Iris pigment epithelial cell (primary cell): ENCODE measurements at regions not wholly inside any gene's neighbourhood (a gene's known extent, or its start where the extent isn't known, plus 50 kb on each side); places are given as distances from the start of the nearest gene placed in this dataset.
A peak's percentile ranks its signal among the peaks of the same experiment; 100 is the strongest.
"Not testable (repeated sequence)": the region's sequence is repeated elsewhere in the genome, so short reads cannot be mapped to it uniquely, and the experiment has no call there.

ENCODE experiments used
- DNase-seq: peaks from one replicate; pipeline ENCODE4 v3.0.0-alpha.2; 2011; ENCODE audit warnings: low read depth

DNA sequence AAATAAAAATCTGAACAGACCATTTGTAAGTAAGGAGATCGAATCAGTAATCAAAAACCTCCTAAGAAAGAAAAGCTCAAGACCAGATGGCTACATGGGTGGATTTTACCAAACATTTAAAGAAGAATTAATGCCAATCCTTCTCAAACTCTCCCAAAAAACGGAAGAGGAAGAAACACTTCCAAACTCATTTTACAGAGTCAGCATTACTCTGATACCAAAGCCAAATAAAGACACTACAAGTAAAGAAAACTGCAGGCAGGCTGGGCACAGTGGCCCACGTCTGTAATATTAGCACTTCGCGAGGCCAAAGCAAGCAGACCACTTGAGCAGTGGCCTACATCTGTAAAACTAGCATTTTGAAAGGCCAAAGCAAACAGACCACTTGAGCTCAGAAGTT, 159.8 kb downstream of the DPY19L2 start:
- no peak for DNase-seq

- no peak for DNase-seq
These were observed 168.7 kb downstream of the DPY19L2 start for GRCh38 chr12:63499567-63499966.

DNA sequence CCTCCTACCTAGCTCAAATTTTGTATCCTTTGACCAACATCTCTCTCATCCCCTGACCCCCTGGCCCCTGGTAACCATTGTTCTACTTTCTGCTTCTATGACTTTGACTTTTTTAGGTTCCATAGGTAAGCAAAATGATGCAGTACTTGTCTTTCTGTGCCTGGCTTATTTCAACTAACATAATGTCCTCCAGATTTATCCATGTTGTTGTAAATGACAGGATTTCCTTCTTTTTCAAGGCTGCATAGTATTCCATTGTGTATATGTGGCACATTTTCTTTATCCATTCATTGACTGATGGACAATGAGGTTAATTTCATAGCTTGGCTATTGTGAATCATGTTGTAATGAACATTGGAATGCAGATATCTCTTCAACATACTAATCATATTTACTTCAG, 170.1 kb downstream of the DPY19L2 start:
- DNase-seq, result no peak

GRCh38 chr12:63496654-63497053, 171.6 kb downstream of the DPY19L2 start:
- DNase-seq, result no peak

- no peak for DNase-seq
These were observed 172.3 kb downstream of the DPY19L2 start for GRCh38 chr12:63495974-63496373.

- not testable (repeated sequence) for DNase-seq
These were observed 174.9 kb downstream of the DPY19L2 start for GRCh38 chr12:63493357-63493756.

DNA sequence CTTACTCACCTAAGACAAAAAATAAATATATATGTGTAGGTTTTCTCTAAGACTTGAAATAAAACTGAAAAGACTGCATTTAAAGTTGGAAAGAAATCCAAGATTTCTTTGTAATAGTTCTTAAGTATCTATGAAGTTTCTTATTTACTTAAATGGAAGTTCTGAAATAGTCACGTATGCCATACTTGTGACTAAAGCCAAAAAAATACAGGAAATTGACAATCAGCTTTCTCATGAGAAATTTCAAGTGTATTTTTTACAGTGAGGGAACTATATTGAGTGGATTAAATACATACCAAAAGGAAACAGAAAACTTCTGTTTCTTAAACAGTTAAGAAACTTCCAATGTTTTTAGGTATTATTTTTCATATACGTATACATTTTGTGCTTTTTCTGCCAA, 188.1 kb downstream of the DPY19L2 start:
- no peak for DNase-seq

DNA sequence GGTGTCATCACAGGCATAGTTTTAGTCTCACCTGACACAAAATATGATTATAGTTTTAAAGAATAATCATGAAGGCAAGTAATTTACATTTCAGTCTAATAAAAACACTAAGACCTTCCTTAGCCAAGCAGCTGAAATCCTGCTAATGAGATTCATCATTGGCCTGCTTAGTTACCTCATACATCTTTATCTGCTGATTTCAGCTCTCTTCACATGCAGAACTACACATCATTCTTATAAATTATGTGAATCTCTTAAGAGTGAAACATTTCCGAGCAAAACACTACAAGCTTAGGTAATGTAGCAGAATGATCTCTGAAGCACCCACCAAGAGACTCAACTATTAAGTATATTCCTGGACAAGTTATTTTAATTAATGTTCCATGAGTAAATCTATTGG, 198.1 kb downstream of the DPY19L2 start:
- DNase-seq, result no peak

DNA sequence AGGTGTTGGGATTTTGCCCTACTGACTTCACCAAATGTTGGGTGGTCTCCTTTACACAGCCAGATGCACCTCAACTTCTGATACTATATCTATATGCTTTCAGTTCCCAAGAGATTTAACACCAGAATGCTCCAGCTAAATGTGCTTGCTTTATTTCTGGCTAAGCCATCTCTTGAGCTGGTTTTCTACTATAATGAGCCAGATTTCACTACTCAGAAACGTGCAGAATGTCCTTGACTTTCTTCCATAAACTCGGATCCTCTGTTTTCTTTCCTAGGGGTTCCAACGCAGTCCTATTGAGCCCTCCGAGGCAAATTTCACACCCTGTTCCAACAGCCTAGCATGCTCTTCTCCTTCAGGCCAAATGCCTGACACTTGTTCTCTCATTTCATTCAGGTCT, 200.3 kb downstream of the DPY19L2 start:
- no peak for DNase-seq

- no peak for DNase-seq
These were observed 210.4 kb downstream of the DPY19L2 start for GRCh38 chr12:63457857-63458256.

DNA sequence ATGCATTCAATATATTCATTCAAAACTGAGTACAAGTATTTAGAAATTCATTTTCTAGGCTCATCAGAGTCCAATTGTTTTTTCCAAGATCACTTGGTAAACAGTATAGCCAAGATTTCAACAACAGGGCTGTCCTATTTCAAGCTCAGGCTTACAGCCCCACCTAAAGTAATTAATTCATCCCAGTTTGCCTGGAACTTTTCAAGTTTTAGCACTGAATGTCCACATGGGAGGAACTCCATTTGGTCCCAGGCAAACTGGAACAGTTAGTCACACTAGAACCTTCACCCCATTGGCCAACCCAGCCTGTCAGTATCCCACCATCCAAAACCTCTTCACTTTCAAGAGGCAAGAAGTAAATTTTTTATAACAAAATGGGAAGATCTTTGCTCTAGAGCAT, 210.9 kb downstream of the DPY19L2 start:
- DNase-seq, result no peak

DNA sequence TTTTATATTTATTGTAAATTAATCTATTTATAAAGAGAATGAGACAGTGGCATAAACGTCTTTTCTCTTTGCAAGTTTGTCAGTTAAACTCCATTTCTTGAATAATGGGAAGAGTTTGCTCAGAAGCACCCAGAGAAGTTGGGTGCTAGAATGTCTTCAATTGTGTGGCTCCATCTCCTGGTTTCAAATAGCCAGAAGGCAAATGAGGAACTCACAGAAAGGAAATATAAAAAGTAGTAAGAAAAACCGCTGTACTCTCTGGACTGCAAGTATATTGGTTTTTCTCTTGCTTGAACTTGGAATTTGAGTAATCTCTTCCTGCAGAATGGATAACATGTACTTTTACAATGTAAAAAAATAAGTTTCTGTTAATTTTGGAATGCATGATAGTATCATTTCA, 217.5 kb downstream of the DPY19L2 start:
- DNase-seq, result no peak

GRCh38 chr12:63450334-63450733, 218.0 kb downstream of the DPY19L2 start:
- no peak for DNase-seq

- DNase-seq, result no peak
These were observed 222.9 kb downstream of the DPY19L2 start for GRCh38 chr12:63445224-63445880.

DNA sequence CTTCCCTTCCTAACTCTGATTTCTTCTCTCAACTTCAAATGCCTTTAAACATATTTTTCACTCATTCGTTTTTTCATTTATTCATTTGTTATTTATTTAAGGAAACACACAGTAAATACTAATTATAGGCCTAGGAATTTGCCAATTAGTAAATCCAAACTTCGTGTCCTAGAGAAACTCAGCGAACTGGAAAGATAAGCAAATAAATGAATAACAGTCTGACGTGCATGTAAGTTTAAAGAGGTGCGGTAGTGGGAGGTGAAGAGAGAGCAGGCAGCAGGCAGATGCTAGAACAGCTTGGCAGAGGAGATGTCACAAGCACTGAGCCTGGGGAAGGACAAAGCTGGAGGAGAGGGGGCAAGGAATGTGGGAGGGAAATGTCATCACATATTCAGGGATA, 228.2 kb downstream of the DPY19L2 start:
- peak; percentile 4 for DNase-seq

DNA sequence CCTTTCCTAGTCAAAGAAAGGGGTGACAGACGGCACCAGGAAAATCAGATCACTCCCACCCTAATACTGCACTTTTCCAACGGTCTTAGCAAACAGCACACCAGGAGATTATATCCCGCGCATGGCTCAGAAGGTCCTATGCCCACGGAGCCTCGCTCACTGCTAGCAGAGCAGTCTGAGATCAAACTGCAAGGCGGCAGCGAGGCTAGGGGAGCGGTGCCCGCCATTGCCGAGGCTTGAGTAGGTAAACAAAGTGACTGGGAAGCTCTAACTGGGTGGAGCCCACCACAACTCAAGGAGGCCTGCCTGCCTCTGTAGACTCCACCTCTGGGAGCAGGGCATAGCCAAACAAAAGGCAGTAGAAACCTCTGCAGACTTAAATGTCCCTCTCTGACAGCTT, 233.9 kb downstream of the DPY19L2 start:
- DNase-seq, result not testable (repeated sequence)

DNA sequence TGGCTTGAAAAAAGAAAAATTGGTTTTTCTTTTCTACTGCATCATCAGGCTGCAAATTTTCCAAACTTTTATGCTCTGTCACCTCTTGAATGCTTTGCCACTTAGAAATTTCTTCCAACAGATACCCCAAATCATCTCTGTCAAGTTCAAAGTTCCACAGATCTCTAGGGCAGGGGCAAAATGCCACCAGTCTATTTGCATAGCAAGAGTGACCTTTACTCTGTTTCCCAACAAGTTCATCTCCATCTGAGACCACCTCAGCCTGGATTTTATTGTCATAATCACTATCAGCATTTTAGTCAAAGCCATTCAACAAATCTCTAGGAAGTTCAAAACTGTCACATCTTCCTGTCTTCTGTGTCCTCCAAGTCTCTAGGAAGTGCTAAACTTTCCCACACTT, 240.3 kb downstream of the DPY19L2 start:
- not testable (repeated sequence) for DNase-seq

GRCh38 chr12:63427029-63427428, 241.3 kb downstream of the DPY19L2 start:
- DNase-seq, result not testable (repeated sequence)

DNA sequence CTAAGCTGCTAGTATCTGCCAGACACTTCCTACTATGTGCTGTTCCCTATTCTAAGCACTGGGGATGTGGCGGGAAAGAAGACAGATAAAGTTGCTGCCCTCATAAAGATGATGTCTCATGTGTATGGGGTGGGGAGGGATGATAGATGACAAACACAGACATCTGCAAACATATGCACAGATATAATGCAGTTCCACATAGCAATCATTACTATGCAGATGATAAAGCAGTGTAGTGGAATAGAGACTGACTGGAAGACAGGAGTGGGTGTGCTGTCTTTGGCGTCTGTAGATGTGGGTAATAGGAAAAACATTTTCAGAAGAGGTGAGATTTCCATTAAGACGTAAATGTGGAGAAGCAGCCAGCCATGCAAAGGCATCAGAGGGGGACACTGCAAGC, 243.6 kb downstream of the DPY19L2 start:
- DNase-seq, result no peak

DNA sequence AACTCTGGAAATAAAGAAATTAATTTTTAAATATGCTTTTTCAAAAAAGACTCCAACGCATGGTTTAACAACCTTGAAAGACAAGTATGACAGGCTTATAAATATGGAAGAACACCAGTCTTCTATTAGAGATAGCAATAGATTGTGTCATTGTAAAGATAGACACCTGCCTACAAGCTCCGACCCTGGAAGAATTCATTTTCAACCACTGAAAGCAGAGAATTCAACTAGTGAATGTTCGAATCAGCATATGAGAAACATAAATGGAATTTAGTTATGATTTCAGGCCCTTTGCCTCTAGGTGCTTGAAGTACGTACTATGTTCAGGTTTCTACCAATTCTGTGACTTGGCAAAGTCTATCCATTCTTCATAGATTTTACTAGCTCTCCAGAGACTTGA, 244.5 kb downstream of the DPY19L2 start:
- no peak for DNase-seq

GRCh38 chr12:63420206-63420644, 248.1 kb downstream of the DPY19L2 start:
- peak; percentile 70 for DNase-seq

- no peak for DNase-seq
These were observed 249.1 kb downstream of the DPY19L2 start for GRCh38 chr12:63419154-63419553.

GRCh38 chr12:63416788-63417187, 251.5 kb downstream of the DPY19L2 start:
- DNase-seq, result no peak

- no peak for DNase-seq
These were observed 252.9 kb downstream of the DPY19L2 start for GRCh38 chr12:63415357-63415756.

GRCh38 chr12:63410197-63410596, 258.1 kb downstream of the DPY19L2 start:
- DNase-seq, result no peak
